Liver (tissue), 3 donors: ENCODE measurements at regions not wholly inside any gene's neighbourhood (a gene's known extent, or its start where the extent isn't known, plus 50 kb on each side); places are given as distances from the start of the nearest gene placed in this dataset.

Experiments used
- HNF4G ChIP-seq: IDR thresholded peaks from 2 replicates; pipeline ENCODE4 v1.6.1; 2016; ENCODE audit warnings: antibody characterized with exemption
- JUND ChIP-seq, 2 donors: IDR thresholded peaks; 2 replicates each; pipeline ENCODE4 v1.6.1; 2016; ENCODE audit warnings: antibody characterized with exemption in 2 of 2
- RAD21 ChIP-seq, 2 donors: IDR thresholded peaks; 2 replicates each; pipeline ENCODE4 v1.6.1; 2016; ENCODE audit warnings: antibody characterized with exemption in 2 of 2, mild to moderate bottlenecking in 2 of 2
- SP1 ChIP-seq: IDR thresholded peaks from 2 replicates; pipeline ENCODE4 v1.6.1; 2018; ENCODE audit warnings: antibody characterized with exemption, mild to moderate bottlenecking
- TF ChIP-seq, protein P1 (sequence below): IDR thresholded peaks from 2 replicates; pipeline ENCODE4 v1.6.1; 2016; ENCODE audit warnings: antibody characterized with exemption, mild to moderate bottlenecking
- TF ChIP-seq, protein P2 (sequence below): fragments of 150-350 bp; IDR thresholded peaks from 2 replicates; pipeline ENCODE4 v1.5.1; 2017; ENCODE audit warnings: improper control_type of control experiment, low read depth, low read length; ENCODE audit not compliant: missing input control
- donor health status: healthy.
- donor health status: healthy.

DNA sequence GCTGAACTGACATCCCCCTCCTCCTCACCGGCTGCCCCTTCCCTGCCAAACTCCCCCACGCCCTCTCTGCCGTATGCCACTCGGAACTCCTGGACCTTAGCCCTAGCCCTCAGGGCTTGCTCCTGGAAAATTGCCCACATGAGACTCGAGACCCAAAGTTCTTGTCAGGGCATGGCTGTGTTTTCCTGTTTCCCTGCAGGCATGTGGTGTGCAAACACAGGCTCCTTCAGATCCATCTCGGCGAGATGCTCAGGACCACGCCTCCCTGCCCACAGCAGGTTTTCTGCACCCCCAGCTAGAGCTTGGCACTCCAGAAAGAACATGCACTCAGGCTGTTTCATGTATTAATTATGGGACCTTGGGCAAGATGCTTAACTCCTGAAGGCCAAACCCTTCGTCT lies 1480.4 kb downstream of the BRD1 start:
- TF ChIP-seq, protein P1, sequence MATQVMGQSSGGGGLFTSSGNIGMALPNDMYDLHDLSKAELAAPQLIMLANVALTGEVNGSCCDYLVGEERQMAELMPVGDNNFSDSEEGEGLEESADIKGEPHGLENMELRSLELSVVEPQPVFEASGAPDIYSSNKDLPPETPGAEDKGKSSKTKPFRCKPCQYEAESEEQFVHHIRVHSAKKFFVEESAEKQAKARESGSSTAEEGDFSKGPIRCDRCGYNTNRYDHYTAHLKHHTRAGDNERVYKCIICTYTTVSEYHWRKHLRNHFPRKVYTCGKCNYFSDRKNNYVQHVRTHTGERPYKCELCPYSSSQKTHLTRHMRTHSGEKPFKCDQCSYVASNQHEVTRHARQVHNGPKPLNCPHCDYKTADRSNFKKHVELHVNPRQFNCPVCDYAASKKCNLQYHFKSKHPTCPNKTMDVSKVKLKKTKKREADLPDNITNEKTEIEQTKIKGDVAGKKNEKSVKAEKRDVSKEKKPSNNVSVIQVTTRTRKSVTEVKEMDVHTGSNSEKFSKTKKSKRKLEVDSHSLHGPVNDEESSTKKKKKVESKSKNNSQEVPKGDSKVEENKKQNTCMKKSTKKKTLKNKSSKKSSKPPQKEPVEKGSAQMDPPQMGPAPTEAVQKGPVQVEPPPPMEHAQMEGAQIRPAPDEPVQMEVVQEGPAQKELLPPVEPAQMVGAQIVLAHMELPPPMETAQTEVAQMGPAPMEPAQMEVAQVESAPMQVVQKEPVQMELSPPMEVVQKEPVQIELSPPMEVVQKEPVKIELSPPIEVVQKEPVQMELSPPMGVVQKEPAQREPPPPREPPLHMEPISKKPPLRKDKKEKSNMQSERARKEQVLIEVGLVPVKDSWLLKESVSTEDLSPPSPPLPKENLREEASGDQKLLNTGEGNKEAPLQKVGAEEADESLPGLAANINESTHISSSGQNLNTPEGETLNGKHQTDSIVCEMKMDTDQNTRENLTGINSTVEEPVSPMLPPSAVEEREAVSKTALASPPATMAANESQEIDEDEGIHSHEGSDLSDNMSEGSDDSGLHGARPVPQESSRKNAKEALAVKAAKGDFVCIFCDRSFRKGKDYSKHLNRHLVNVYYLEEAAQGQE: no peak
- no peak for TF ChIP-seq SP1
- no peak for TF ChIP-seq RAD21 (IDR thresholded peaks at IDR 0.05)
- TF ChIP-seq, protein P2, sequence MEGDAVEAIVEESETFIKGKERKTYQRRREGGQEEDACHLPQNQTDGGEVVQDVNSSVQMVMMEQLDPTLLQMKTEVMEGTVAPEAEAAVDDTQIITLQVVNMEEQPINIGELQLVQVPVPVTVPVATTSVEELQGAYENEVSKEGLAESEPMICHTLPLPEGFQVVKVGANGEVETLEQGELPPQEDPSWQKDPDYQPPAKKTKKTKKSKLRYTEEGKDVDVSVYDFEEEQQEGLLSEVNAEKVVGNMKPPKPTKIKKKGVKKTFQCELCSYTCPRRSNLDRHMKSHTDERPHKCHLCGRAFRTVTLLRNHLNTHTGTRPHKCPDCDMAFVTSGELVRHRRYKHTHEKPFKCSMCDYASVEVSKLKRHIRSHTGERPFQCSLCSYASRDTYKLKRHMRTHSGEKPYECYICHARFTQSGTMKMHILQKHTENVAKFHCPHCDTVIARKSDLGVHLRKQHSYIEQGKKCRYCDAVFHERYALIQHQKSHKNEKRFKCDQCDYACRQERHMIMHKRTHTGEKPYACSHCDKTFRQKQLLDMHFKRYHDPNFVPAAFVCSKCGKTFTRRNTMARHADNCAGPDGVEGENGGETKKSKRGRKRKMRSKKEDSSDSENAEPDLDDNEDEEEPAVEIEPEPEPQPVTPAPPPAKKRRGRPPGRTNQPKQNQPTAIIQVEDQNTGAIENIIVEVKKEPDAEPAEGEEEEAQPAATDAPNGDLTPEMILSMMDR: no peak
- no peak for TF ChIP-seq JUND (IDR thresholded peaks at IDR 0.05)
- TF ChIP-seq HNF4G: no peak
